ENCODE measurements at regions not wholly inside any gene's neighbourhood (a gene's known extent, or its start where the extent isn't known, plus 50 kb on each side); places are given as distances from the start of the nearest gene placed in this dataset.

DNA sequence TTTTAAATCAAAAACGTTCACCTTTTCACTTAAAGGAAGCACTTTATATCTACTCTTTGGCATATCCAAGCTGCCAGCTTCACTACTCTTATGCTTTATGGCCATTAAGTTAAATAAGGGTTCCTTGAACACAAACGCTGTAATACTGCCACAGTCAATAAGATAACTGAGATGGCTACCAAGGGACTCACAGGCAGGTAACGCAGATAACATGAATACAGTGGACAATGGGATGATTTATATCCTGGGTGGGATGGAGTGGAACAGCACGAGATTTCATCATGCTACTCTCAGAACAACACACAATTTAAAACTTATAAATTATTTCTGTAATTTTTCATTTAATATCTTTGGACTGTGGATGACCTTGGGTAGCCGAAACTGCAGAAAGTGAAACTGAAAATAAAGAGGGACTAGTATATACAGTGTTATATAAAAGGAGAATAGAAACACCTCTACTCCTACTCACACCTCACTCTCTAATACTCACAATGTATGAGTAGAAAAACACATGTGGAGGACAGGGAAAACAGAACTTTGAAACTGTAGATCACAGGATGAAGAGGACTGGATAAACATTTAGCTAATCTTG lies 367.3 kb downstream of the C12orf50 start:
- 0% methylated on average over 1 of the region's 5 CpGs for WGBS (ENCODE audit: insufficient coverage)
- H3K9me3 Mint-ChIP-seq: peaks cover 0 to 4% (median 0%) of the 10 kb centered on the region in 7 donors
- intact Hi-C loops (cut with micrococcal nuclease): no loop called here
- H3K4me3 Mint-ChIP-seq: peak overlapping the region; percentile 16 to 63
- peak overlapping the region; percentile 10 for H3K9ac ChIP-seq (ENCODE audit: insufficient read depth, low read length, poor library complexity, severe bottlenecking)
- no peaks in the 10 kb centered on the region for H3K27me3 ChIP-seq (ENCODE audit: control insufficient read depth in 2 of 2, insufficient read depth in 2 of 2, low read length in 2 of 2)
- H3K27ac Mint-ChIP-seq: no peak overlapping the region
- H2AFZ ChIP-seq (ENCODE audit: insufficient read depth, low read depth, low read length, poor library complexity, severe bottlenecking): peak overlapping the region; percentile 6
- H3K27me3 Mint-ChIP-seq (ENCODE audit: low read depth in 3 of 3): peaks cover 0 to 2% (median 0%) of the 10 kb centered on the region in 3 donors
- no peaks in the 10 kb centered on the region for H3K36me3 Mint-ChIP-seq
- H3K4me2 ChIP-seq (replicated peaks; ENCODE audit: extremely low read depth, low read length, poor library complexity, severe bottlenecking): peak overlapping the region; percentile 44
- no peaks in the 10 kb centered on the region for H3K9me3 ChIP-seq (replicated peaks in 1 of 2; ENCODE audit: control insufficient read depth in 1 of 2, insufficient read depth in 1 of 2, low read length in 2 of 2)
- no peaks in the 10 kb centered on the region for H4K20me1 ChIP-seq (ENCODE audit: insufficient read depth, low read length)
- no peaks in the 10 kb centered on the region for H3K79me2 ChIP-seq (ENCODE audit: insufficient read depth, low read length)
- H3K4me1 Mint-ChIP-seq: peaks cover 8% of the 10 kb centered on the region
- H3K4me3 ChIP-seq (replicated peaks in 1 of 3; ENCODE audit: low read depth in 2 of 3, low read length in 3 of 3): peak overlapping the region in 2 of 3 experiments; percentile 36 to 39
- no peak overlapping the region for H3K27ac ChIP-seq (ENCODE audit: low read depth in 1 of 2, low read length in 2 of 2)
- TF ChIP-seq, protein P1, sequence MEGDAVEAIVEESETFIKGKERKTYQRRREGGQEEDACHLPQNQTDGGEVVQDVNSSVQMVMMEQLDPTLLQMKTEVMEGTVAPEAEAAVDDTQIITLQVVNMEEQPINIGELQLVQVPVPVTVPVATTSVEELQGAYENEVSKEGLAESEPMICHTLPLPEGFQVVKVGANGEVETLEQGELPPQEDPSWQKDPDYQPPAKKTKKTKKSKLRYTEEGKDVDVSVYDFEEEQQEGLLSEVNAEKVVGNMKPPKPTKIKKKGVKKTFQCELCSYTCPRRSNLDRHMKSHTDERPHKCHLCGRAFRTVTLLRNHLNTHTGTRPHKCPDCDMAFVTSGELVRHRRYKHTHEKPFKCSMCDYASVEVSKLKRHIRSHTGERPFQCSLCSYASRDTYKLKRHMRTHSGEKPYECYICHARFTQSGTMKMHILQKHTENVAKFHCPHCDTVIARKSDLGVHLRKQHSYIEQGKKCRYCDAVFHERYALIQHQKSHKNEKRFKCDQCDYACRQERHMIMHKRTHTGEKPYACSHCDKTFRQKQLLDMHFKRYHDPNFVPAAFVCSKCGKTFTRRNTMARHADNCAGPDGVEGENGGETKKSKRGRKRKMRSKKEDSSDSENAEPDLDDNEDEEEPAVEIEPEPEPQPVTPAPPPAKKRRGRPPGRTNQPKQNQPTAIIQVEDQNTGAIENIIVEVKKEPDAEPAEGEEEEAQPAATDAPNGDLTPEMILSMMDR (IDR thresholded peaks at IDR 0.05): no peak
- DNase-seq: no peak
- no peaks in the 10 kb centered on the region for H3K4me1 ChIP-seq (ENCODE audit: control insufficient read depth in 1 of 2, insufficient read depth in 2 of 2, low read length in 2 of 2)
- H3K36me3 ChIP-seq (replicated peaks in 1 of 2; ENCODE audit: control insufficient read depth in 1 of 2, insufficient read depth in 2 of 2, low read length in 2 of 2): no peaks in the 10 kb centered on the region

DNA sequence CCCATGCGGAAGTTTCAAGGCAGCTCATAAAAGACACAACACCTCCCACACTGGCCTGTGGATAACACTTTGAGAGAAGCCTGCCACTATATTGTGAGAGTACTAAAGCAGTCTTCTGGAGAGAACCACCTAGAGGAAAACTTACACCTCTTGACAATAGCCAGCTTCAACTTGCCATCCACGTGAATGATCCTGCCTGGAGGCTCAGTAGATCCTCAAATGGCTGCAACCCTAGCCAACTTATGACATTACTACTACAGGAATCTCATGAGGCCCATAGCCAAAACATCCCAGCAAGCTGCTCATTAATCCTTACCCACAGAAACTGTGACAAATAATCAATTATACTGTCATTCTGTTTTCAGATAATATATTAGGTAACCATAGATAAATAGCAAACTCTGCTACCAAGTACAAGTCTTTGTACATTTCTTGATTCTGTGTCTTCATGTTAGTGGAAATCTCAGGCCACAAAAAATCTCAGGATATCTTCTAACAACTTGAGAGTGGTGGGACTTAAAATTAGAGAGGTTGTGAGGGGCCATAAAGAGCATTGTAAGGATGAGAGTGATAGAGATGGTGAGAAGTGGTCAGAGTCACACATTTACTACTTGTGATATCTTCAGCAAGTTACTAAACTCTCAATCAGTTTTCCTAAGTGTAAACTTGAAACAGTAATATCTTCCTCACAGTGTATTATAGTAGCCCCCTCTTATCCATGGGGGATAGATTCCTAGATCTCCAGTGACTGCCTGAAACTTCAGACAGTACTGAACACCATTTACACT lies 368.0 kb downstream of the C12orf50 start:
- Histone ChIP-seq H4K20me1 (ENCODE audit: insufficient read depth, low read length) (no peaks in the 10 kb centered on the region), H3K27ac (ENCODE audit: low read depth in 1 of 2, low read length in 2 of 2) (no peak overlapping the region), H3K79me2 (ENCODE audit: insufficient read depth, low read length) (no peaks in the 10 kb centered on the region), H2AFZ (ENCODE audit: insufficient read depth, low read depth, low read length, poor library complexity, severe bottlenecking) (peak overlapping the region; percentile 6), H3K4me2 (replicated peaks; ENCODE audit: extremely low read depth, low read length, poor library complexity, severe bottlenecking) (no peak overlapping the region), H3K9ac (ENCODE audit: insufficient read depth, low read length, poor library complexity, severe bottlenecking) (no peak overlapping the region), H3K27me3 (ENCODE audit: control insufficient read depth in 2 of 2, insufficient read depth in 2 of 2, low read length in 2 of 2) (no peaks in the 10 kb centered on the region), H3K9me3 (replicated peaks in 1 of 2; ENCODE audit: control insufficient read depth in 1 of 2, insufficient read depth in 1 of 2, low read length in 2 of 2) (no peaks in the 10 kb centered on the region), H3K4me3 (replicated peaks in 1 of 3; ENCODE audit: low read depth in 2 of 3, low read length in 3 of 3) (no peak overlapping the region), H3K36me3 (replicated peaks in 1 of 2; ENCODE audit: control insufficient read depth in 1 of 2, insufficient read depth in 2 of 2, low read length in 2 of 2) (no peaks in the 10 kb centered on the region), H3K4me1 (ENCODE audit: control insufficient read depth in 1 of 2, insufficient read depth in 2 of 2, low read length in 2 of 2) (no peaks in the 10 kb centered on the region)
- Mint-ChIP-seq H3K4me3 (no peak overlapping the region), H3K9me3 (peaks cover 0 to 4% (median 0%) of the 10 kb centered on the region in 7 donors), H3K27me3 (ENCODE audit: low read depth in 3 of 3) (peaks cover 0 to 2% (median 0%) of the 10 kb centered on the region in 3 donors), H3K4me1 (peaks cover 8% of the 10 kb centered on the region), H3K36me3 (no peaks in the 10 kb centered on the region), H3K27ac (no peak overlapping the region)
- intact Hi-C loops (cut with micrococcal nuclease): no loop called here
- TF ChIP-seq, protein P1 (IDR thresholded peaks at IDR 0.05): no peak
- DNase-seq: no peak
- WGBS (ENCODE audit: insufficient coverage): 100% methylated on average over 1 of the region's 2 CpGs

Data from CD14-positive monocyte (primary cell).